ENCODE measurements at regions not wholly inside any gene's neighbourhood (a gene's known extent, or its start where the extent isn't known, plus 50 kb on each side); places are given as distances from the start of the nearest gene placed in this dataset.

DNA sequence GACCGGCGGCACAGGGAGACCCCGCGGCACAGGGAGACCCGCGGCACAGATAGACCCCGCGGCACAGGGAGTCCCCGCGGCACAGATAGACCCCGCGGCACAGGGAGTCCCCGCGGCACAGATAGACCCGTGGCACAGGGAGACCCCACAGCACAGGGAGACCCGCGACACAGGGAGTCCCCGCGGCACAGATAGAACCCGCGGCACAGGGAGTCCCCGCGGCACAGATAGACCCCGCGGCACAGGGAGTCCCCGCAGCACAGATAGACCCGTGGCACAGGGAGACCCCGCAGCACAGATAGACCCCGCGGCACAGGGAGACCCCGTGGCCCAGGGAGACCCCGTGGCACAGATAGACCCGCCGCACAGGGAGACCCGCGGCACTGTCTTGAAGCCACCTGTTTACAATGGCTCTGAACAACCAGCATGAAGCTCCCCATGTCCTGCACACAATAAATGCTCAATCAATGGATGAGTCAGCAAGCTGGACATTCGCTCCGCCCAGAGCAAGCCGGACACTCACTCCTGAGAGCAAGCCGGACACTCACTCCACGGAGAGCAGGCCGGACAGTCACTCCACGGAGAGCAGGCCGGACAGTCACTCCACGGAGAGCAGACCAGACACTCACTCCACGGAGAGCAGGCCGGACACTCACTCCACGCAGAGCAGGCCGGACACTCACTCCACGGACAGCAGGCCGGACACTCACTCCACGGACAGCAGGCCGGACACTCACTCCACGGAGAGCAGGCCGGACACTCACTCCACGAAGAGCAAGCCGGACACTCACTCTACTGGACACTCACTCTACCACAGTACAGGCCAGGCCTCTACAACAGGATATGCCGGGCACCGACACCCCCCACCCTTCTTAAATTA lies 121.9 kb downstream of the RFLNA start:
- TF ChIP-seq CTCF (IDR thresholded peaks at IDR 0.05) (no peak), POLR2A (IDR thresholded peaks at IDR 0.05) (no peak), EP300 (IDR thresholded peaks at IDR 0.05) (no peak), POLR2AphosphoS5 (IDR thresholded peaks at IDR 0.05) (no peak)
